K562 (cell line): ENCODE measurements at regions not wholly inside any gene's neighbourhood (a gene's known extent, or its start where the extent isn't known, plus 50 kb on each side); places are given as distances from the start of the nearest gene placed in this dataset.

Experiments used
- ATAC-seq: fragments of 200-7000 bp; cut with Tn5 transposase; 3 replicates; pipeline ENCODE4 v1.9.1; 2020; ENCODE audit warnings: moderate library complexity
- BruUV-seq: library from RNA; stranded (reverse); fragments of 400-500 nt; replicated peaks from 2 replicates; lab custom pipeline; 2021; lab: Mats Ljungman, UMichigan
- CTCF ChIA-PET: fragments of 300-600 bp; formaldehyde crosslinking; extraction: SDS; loops from one replicate; lab custom pipeline; 2021; ENCODE audit warnings: low intra/inter-chr PET ratio; lab: Yijun Ruan, JAX
- POLR2A ChIA-PET: fragments of 300-600, 350-650 bp; sonication (Branson Sonifier 250); formaldehyde crosslinking; extraction: SDS; loops from one replicate; lab custom pipeline; 2021; ENCODE audit warnings: antibody characterized with exemption, inconsistent platforms; lab: Yijun Ruan, JAX
- DNase-seq, 4 experiments: peaks; one replicate each; pipeline versions ENCODE4 v3.0.0 to v3.0.0-alpha.2; 2011 to 2018; ENCODE audit warnings: low spot score in 3 of 4, mixed read lengths in 3 of 4; ENCODE audit errors: extremely low read depth in 1 of 4
- FAIRE-seq: peaks from 2 replicates; lab custom pipeline; 2011; peaks lifted over from hg19 to GRCh38; lab: Jason Lieb, UNC
- H2AFZ ChIP-seq: 2 replicates; pipeline ENCODE4 v1.6.0; 2011; ENCODE audit warnings: low read depth, low read length, control low read depth, inconsistent platforms
- H3K27ac ChIP-seq: fragments of 200-600 bp; 3 replicates; pipeline ENCODE4 v1.8.0; 2011; ENCODE audit warnings: low read depth, mild to moderate bottlenecking, control low read depth, inconsistent platforms, low read length, moderate library complexity, mixed read lengths; ENCODE audit errors: extremely low read depth
- H3K27me3 ChIP-seq, 2 experiments: fragments of 300-600 bp in 1 of 2; 2 replicates in 1 of 2; 3 replicates in 1 of 2; pipeline versions ENCODE4 v1.6.0 to v1.8.0; 2011; ENCODE audit warnings: inconsistent platforms in 2 of 2, low read length in 2 of 2, mild to moderate bottlenecking in 1 of 2, mixed read lengths in 1 of 2, moderate library complexity in 1 of 2; ENCODE audit not compliant: control insufficient read depth in 2 of 2, insufficient read depth in 2 of 2
- H3K36me3 ChIP-seq: fragments of 300-600 bp; 3 replicates; pipeline ENCODE4 v1.8.0; 2011; ENCODE audit warnings: mild to moderate bottlenecking, low read length, inconsistent platforms; ENCODE audit not compliant: control insufficient read depth, insufficient read depth
- H3K4me1 ChIP-seq, 2 experiments: fragments of 200-600 bp in 1 of 2; replicated peaks in 1 of 2; 2 replicates in 1 of 2; 3 replicates in 1 of 2; pipeline versions ENCODE4 v1.5.1 to v1.8.0; 2011; ENCODE audit warnings: inconsistent platforms in 2 of 2, low read length in 2 of 2, mild to moderate bottlenecking in 1 of 2, mixed read lengths in 1 of 2, moderate library complexity in 1 of 2; ENCODE audit not compliant: control insufficient read depth in 2 of 2, insufficient read depth in 2 of 2
- H3K4me2 ChIP-seq: 2 replicates; pipeline ENCODE4 v1.6.1; 2011; ENCODE audit warnings: low read length, control low read depth, inconsistent platforms, mixed read lengths; ENCODE audit not compliant: insufficient read depth
- H3K4me3 ChIP-seq: fragments of 200-600 bp; sonication (generic), shearing (Covaris generic); 2 replicates; pipeline ENCODE4 v1.5.1; 2016; ENCODE audit warnings: control low read depth, inconsistent platforms
- H3K79me2 ChIP-seq: fragments of 200-600 bp; 3 replicates; pipeline ENCODE4 v1.8.0; 2011; ENCODE audit warnings: low read length, inconsistent platforms; ENCODE audit not compliant: control insufficient read depth, insufficient read depth
- H3K9ac ChIP-seq, 2 experiments: 2 replicates each; pipeline versions ENCODE4 v1.6.0 to v1.6.1; 2011; ENCODE audit warnings: low read depth in 2 of 2, low read length in 2 of 2, control low read depth in 1 of 2, inconsistent platforms in 1 of 2, mild to moderate bottlenecking in 1 of 2, mixed read lengths in 1 of 2; ENCODE audit not compliant: insufficient read depth in 1 of 2
- H3K9me1 ChIP-seq: one replicate; pipeline ENCODE4 v1.6.0; 2011; ENCODE audit warnings: inconsistent platforms, mild to moderate bottlenecking, low read length, moderate library complexity; ENCODE audit not compliant: control insufficient read depth, insufficient read depth
- H3K9me3 ChIP-seq: replicated peaks from 2 replicates; pipeline ENCODE4 v1.5.1; 2011; ENCODE audit warnings: low read depth, low read length, inconsistent platforms; ENCODE audit not compliant: control insufficient read depth, insufficient read depth
- H4K20me1 ChIP-seq: replicated peaks from 2 replicates; pipeline ENCODE4 v1.6.1; 2011; ENCODE audit warnings: low read length, inconsistent platforms, mixed read lengths; ENCODE audit not compliant: control insufficient read depth, insufficient read depth
- ATF6 ChIP-seq: sonication (generic); formaldehyde crosslinking; IDR thresholded peaks from 2 replicates; pipeline ENCODE4 v1.4.0; 2020; ENCODE audit warnings: mild to moderate bottlenecking, missing genetic modification reagents
- CBX8 ChIP-seq: fragments of 200-600 bp; sonication (generic); IDR thresholded peaks from 2 replicates; pipeline ENCODE4 v1.6.1; 2012; ENCODE audit warnings: borderline replicate concordance, mixed run types, low read depth, mild to moderate bottlenecking, moderate library complexity, mixed read lengths, low read length, control low read depth, inconsistent platforms; ENCODE audit not compliant: poor library complexity, severe bottlenecking; ENCODE audit errors: extremely low read depth
- CREB3 ChIP-seq: fragments of 450-650 bp; conservative IDR thresholded peaks from 2 replicates; pipeline ENCODE4 v1.6.1; 2016; ENCODE audit warnings: missing genetic modification characterization, low read depth, mild to moderate bottlenecking, missing compliant biosample characterization, moderate library complexity
- KAT2B ChIP-seq: IDR thresholded peaks from one replicate; pipeline ENCODE4 v1.6.1; 2012; ENCODE audit warnings: low read depth, mild to moderate bottlenecking, control low read depth, inconsistent platforms, low read length, moderate library complexity
- MYNN ChIP-seq, 2 experiments: sonication (generic); formaldehyde crosslinking in 1 of 2; IDR thresholded peaks; 2 replicates each; pipeline versions ENCODE4 v1.5.0 to v1.6.1; 2016 to 2020; ENCODE audit warnings: antibody characterized with exemption in 1 of 2, missing genetic modification reagents in 1 of 2
- NONO ChIP-seq, 2 experiments: fragments of 200-400 bp in 1 of 2; fragments of 450-650 bp in 1 of 2; formaldehyde crosslinking in 1 of 2; IDR thresholded peaks; 2 replicates each; pipeline ENCODE4 v1.6.1; 2017; ENCODE audit warnings: low read depth in 2 of 2, mild to moderate bottlenecking in 2 of 2, moderate library complexity in 2 of 2, low read length in 1 of 2
- RBM34 ChIP-seq: fragments of 200-400 bp; formaldehyde crosslinking; IDR thresholded peaks from 2 replicates; pipeline ENCODE4 v1.6.1; 2018; ENCODE audit warnings: low read length, borderline replicate concordance; ENCODE audit not compliant: insufficient read depth
- SIX5 ChIP-seq, 2 experiments: IDR thresholded peaks; 2 replicates each; pipeline ENCODE4 v1.6.1; 2011; ENCODE audit warnings: low read length in 2 of 2, borderline replicate concordance in 1 of 2, low read depth in 1 of 2, mild to moderate bottlenecking in 1 of 2, moderate library complexity in 1 of 2; ENCODE audit not compliant: insufficient read depth in 1 of 2
- SNRNP70 ChIP-seq: fragments of 200-400 bp; formaldehyde crosslinking; optimal IDR thresholded peaks from 2 replicates; pipeline ENCODE3; 2017; ENCODE audit warnings: low read depth, low read length
- ZNF175 ChIP-seq: fragments of 200-800 bp; sonication (Bioruptor generic); IDR thresholded peaks from 2 replicates; pipeline ENCODE4 v1.6.1; 2016; ENCODE audit warnings: low read depth, mild to moderate bottlenecking, missing genetic modification characterization, missing compliant biosample characterization
- ZNF589 ChIP-seq: fragments of 200-800 bp; sonication (Bioruptor generic); IDR thresholded peaks from 2 replicates; pipeline ENCODE4 v1.6.1; 2016; ENCODE audit warnings: low read depth, missing genetic modification characterization, missing compliant biosample characterization
- ZNF76 ChIP-seq: fragments of 250-450 bp; sonication (Bioruptor Pico); IDR thresholded peaks from 2 replicates; pipeline ENCODE4 v1.4.0; 2020; ENCODE audit warnings: mild to moderate bottlenecking, moderate library complexity, borderline replicate concordance
- WGBS: fragments of 100-300 bp; shearing (Covaris generic); methylation state at CpG from one replicate; pipeline ENCODE4 v1.1.6; 2016; ENCODE audit warnings: low coverage, mixed read lengths; ENCODE audit not compliant: insufficient coverage; ENCODE audit errors: missing lambda C conversion rate; 5-methylcytosine and 5-hydroxymethylcytosine counted together
- in situ Hi-C: fragments of 300-500 bp; cut with MboI; formaldehyde crosslinking; loops from 4 replicates; pipeline ENCODE4 v1.15.0; 2018; ENCODE audit warnings: inconsistent platforms, mixed read lengths
- intact Hi-C: fragments of 100-400 bp; cut with micrococcal nuclease; formaldehyde crosslinking; loops from 2 replicates; pipeline ENCODE4 v1.14.2; 2022
- TF ChIP-seq, protein P1 (sequence below): IDR thresholded peaks from 2 replicates; pipeline ENCODE4 v1.6.1; 2014; ENCODE audit warnings: antibody characterized with exemption

- FAIRE-seq = no peak
- H3K27me3 ChIP-seq = peaks cover 2 to 24% of the 10 kb centered on the region in 2 experiments; a peak in 4 of 5 replicates
- H3K4me3 ChIP-seq = no peak overlapping the region
- 22% methylated on average over 10 of the region's 10 CpGs for WGBS
- no peak overlapping the region for H3K9ac ChIP-seq
- no peaks in the 10 kb centered on the region for H3K36me3 ChIP-seq
- ChIA-PET CTCF (no interaction called here), POLR2A (no interaction called here)
- in situ Hi-C loops = no loop called here
- no peak overlapping the region for H3K27ac ChIP-seq
- peaks cover 15% of the 10 kb centered on the region for H4K20me1 ChIP-seq
- DNase-seq = no peak
- H2AFZ ChIP-seq = no peak overlapping the region
- H3K79me2 ChIP-seq = no peaks in the 10 kb centered on the region
- no peaks in the 10 kb centered on the region; a peak in 2 of 5 replicates for H3K4me1 ChIP-seq
- no peaks in the 10 kb centered on the region for H3K9me3 ChIP-seq
- no peak overlapping the region for H3K4me2 ChIP-seq
- ATAC-seq = no peak
- BruUV-seq = no TSS peak
- intact Hi-C loops = no loop called here
- no peaks in the 10 kb centered on the region for H3K9me1 ChIP-seq
- no peak for TF ChIP-seq CREB3 (tag)
- no peak for TF ChIP-seq SNRNP70
- TF ChIP-seq, protein P1, sequence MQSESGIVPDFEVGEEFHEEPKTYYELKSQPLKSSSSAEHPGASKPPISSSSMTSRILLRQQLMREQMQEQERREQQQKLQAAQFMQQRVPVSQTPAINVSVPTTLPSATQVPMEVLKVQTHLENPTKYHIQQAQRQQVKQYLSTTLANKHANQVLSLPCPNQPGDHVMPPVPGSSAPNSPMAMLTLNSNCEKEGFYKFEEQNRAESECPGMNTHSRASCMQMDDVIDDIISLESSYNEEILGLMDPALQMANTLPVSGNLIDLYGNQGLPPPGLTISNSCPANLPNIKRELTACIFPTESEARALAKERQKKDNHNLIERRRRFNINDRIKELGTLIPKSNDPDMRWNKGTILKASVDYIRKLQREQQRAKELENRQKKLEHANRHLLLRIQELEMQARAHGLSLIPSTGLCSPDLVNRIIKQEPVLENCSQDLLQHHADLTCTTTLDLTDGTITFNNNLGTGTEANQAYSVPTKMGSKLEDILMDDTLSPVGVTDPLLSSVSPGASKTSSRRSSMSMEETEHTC = no peak
- TF ChIP-seq KAT2B = no peak
- TF ChIP-seq SIX5 (IDR thresholded peaks at IDR 0.05; ENCODE audit: borderline replicate concordance in 1 of 2, insufficient read depth in 1 of 2, low read depth in 1 of 2, low read length in 2 of 2) = no peak
- no peak for TF ChIP-seq ZNF589 (CRISPR knock-in tag)
- TF ChIP-seq ATF6 (CRISPR knock-in tag) = no peak
- no peak for TF ChIP-seq ZNF76 (CRISPR knock-in tag)
- no peak for TF ChIP-seq MYNN (IDR thresholded peaks at IDR 0.05)
- TF ChIP-seq MYNN (CRISPR knock-in tag; IDR thresholded peaks at IDR 0.05) = no peak
- TF ChIP-seq ZNF175 (CRISPR knock-in tag) = no peak
- no peak for TF ChIP-seq RBM34
- TF ChIP-seq NONO (IDR thresholded peaks at IDR 0.05; ENCODE audit: low read depth in 2 of 2, low read length in 1 of 2) = no peak
- no peak for TF ChIP-seq CBX8
Observed at GRCh38 chr10:3471472-3471871, 298.9 kb upstream of the PITRM1 start.
